Suppressor macrophage treated with lipopolysaccharide for 1 hour (primary cell): ENCODE measurements at regions not wholly inside any gene's neighbourhood (a gene's known extent, or its start where the extent isn't known, plus 50 kb on each side); places are given as distances from the start of the nearest gene placed in this dataset.
"Not testable (repeated sequence)": the region's sequence is repeated elsewhere in the genome, so short reads cannot be mapped to it uniquely, and the experiment has no call there.

Experiments used
- DNase-seq, 3 donors: peaks; one replicate each; pipeline ENCODE4 v3.0.0-alpha.2; 2020 to 2022

DNA sequence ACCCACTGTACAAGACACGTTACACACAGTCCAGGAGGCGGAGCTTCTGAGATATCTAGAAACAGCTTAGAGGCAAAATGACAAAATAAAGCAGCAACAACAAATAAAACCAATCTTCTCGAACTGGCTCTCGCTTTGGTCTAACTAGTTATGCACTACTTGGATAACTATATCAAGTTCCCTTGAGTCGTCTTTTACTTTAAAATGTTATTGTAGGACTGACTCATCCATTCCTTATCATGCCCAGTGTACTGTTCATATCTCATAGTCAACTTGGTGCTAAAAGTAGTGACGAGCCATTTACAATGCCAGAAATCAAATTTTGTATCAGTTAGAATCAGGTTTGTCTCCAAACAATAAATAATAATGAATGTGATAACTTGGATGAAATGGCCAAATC, 102.5 kb upstream of the SLC35G4 start:
- no peak for DNase-seq

DNA sequence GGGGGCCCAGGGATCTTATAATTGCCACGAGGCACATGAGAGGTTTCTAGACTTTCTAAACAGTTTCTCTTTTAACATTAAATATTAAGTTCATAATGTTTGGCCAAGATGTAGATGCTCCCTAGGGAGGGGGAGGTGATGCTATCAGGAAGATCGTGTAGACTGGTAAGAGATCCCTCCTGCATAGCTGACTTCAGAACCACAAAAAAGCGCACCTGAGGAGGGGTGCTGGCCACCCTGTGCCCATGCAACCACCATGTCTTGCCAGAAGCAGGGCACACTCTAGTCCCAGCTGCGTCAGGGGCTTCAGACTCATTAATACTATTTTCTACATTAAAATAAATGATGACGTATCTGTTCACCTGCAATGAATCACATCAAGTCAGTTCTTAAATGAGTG, 103.4 kb upstream of the SLC35G4 start:
- DNase-seq, result no peak

DNA sequence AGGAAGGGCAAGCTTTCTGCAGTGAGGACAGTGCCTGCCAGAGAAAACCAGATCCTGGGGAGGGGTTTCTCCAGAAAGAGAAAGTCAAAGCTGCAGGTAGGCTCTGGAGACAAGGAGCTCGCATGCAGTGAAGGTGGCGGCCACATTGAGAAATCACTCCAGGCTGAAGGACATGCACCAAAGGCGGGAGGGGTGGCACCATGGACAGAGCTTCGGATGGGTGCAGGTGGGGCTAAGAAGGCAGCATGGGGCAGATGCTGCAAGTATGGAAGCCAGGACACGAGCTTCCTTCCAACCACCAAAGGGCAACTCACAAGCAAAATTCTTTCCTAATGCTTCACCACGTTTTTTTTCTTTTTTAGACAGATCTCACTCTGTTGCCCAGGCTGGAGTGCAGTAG, 104.4 kb upstream of the SLC35G4 start:
- DNase-seq, result no peak

DNA sequence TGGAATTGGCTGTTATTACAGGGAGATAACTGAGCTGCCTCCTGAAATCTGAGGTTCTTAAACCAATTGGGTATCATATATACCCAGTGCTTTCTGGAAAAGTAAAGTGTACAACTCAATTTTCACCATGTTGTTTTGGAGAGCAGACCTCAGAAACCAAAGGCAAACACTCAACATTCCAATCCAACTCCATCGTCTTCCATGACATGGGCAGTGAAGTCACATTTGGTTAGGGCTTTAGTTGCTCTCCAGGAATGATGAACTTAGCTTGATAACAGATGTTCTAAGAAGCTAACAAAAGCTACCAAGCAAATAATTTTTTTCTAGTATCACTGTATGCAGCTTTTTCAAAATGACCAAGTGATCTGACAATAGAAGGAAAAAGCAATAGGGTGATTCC, 107.0 kb upstream of the SLC35G4 start:
- DNase-seq, result no peak

DNA sequence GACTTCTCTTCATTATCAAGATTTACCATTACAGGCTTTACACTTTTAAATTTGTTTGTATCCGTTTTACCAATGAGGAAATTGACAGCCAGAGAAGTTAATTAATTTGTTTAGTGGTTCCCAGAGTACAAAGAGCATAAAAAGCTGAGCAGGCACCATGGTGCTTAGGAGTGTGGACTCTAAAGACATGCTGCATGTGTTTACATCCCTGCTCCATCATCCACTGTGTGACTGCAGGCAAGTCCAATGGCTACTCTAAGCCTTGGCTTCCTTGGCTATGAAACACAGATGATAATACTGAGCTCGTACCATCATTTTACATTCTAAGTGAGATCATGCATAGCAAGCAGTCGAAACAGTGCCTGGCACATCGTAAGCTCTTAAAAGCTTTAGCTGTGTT, 108.0 kb upstream of the SLC35G4 start:
- no peak for DNase-seq

DNA sequence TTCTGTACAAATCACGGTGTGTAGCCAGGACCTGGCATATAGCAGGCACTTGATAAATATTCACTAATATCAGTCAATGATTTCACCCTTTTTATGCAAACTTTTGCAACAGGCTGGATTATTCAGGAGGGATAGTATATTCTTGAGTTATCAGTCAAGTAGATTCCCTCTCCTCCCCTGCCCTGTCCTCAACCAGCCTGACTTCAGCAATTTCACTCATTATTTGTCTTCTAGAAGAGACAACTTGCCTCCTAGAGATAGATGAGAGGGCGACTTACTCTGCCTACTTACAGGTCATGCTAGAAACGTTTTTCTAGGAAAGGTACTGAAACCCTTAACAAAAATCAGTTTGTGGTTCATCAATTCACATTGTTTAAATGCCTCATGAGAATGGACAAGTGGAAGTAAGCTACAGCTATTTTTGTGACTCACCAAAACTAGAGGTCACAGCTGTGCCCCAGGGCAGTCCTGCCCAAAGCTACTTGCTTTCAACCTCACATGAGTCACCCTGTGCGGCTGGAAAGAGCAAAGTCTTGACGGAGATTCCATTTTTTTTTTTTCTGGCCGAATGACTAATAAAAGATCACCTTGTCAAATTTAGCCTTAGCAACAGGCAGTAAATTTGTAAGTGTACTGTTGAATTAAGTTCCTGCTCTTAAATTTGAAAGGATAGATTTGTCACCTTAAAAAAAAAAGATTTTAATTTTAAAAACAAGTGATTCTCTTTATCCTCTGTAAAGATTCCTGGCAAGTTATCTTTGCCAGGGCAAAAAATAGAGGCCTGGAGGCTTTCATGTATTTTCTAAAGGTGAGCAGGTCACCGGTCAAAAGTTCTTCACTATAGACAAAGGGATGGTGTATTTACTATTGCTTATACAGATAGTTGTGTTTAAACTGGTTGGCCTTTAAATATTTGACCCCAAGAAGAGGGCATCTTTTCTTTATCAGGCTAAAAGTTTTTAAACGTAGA, 109.0 kb upstream of the SLC35G4 start:
- DNase-seq, result peak; percentile 13 to 32 (median 29)

GRCh38 chr18:11498821-11499220, 110.6 kb upstream of the SLC35G4 start:
- peak in 1 of 3 donors; percentile 5 for DNase-seq

GRCh38 chr18:11497585-11497984, 111.8 kb upstream of the SLC35G4 start:
- peak in 1 of 3 donors; percentile 5 for DNase-seq

DNA sequence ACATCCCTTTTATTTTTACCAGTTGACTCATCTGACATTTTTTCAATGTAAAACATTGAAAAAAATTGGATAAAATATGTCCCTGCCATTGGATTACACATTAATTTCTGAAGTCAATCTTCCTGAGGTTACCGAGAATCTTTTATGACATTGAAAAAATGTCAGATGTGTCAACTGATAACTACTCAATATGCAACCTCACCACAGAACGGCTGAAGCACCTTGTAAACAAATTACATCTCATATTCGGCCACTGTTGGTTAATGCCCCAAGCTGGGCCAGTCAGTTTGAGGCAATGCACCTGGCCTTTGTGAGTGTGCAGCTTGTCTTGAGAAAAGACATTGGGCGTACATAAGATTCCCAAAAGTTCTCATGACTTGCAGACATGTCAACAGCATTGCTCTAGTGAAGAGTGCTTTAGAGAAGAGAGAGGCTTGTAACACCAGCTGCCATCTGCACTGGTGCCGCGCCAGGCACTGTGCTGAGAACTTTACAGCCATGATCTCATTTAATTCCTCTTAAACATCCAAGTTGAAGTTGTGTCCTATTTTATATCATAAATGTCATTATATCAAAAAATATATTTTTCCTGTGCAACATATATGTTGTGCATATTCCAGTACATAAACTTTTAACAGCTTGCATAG, 112.7 kb upstream of the SLC35G4 start:
- DNase-seq, result peak in 1 of 3 donors; percentile 6

GRCh38 chr18:11495441-11495840, 114.0 kb upstream of the SLC35G4 start:
- no peak for DNase-seq

- peak in 1 of 3 donors; percentile 5 for DNase-seq
Observed at GRCh38 chr18:11494107-11494506, 115.3 kb upstream of the SLC35G4 start.

- peak in 1 of 3 donors; percentile 10 for DNase-seq
Observed at GRCh38 chr18:11489266-11489899, 120.0 kb upstream of the SLC35G4 start.

DNA sequence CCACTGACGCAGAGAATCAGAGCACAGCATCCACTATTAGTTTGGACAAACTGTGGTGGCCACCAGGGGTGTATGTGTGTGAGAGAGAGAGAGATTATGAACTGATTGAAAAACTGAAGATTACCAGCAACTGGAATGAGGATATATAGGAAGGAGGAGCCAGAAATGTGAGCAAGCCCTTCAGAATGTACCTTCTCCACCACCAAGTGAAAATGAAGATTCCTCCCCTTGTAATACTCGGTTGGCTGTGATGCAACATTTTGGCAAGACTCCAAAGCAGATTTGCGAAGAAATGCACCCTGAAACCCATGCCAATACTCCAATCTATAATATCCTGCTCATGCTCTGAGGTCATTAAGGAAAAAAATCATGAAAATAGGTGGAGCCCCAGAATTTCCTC, 121.2 kb upstream of the SLC35G4 start:
- DNase-seq, result no peak

GRCh38 chr18:11487390-11487789, 122.0 kb upstream of the SLC35G4 start:
- DNase-seq, result no peak

DNA sequence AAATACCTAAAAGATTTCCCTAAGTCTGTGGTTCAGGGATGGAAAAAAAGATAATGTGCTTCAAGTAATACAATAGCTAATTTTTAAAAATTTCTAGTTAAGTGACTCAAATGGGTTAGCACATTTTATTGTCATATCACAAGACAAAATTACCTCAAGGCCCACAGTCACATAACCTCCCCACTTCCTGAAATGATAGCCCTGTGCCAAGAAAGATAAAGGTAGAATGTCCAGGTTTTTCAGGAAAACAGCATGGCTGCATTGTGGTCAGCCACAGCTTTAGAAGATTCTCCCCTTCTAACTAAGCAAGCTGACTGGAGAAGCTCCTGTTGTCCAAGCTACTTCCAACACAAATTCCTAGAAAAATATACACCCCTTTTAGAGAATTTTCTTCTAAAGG, 127.1 kb upstream of the SLC35G4 start:
- DNase-seq, result peak in 1 of 3 donors; percentile 1

- peak in 1 of 3 donors; percentile 6 for DNase-seq
Observed at GRCh38 chr18:11480692-11481091, 128.7 kb upstream of the SLC35G4 start.

GRCh38 chr18:11479031-11479430, 130.4 kb upstream of the SLC35G4 start:
- peak in 1 of 3 donors; percentile 2 for DNase-seq

GRCh38 chr18:11470941-11471340, 138.5 kb upstream of the SLC35G4 start:
- no peak for DNase-seq

GRCh38 chr18:11468617-11469016, 140.8 kb upstream of the SLC35G4 start:
- DNase-seq, result no peak

DNA sequence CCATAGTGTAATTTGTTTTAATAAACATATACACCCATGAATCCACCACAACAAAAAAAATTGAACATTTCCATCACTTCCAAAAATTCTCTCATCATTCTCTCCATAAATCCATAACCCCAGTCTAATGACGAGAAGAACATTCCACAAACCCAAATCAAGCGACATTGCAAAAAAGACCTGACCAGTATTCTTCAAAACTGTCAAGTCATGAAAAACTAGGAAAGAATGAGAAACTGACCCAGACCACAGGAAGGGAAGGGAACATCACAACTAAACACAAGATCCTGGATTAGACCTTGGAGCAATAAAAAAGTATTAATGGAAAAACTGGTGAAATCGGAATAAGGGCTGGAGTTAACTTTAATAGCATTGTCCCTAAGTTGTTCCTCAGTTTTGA, 141.3 kb upstream of the SLC35G4 start:
- no peak for DNase-seq

GRCh38 chr18:11467611-11468010, 141.8 kb upstream of the SLC35G4 start:
- DNase-seq, result no peak

GRCh38 chr18:11464129-11464528, 145.3 kb upstream of the SLC35G4 start:
- DNase-seq, result no peak

DNA sequence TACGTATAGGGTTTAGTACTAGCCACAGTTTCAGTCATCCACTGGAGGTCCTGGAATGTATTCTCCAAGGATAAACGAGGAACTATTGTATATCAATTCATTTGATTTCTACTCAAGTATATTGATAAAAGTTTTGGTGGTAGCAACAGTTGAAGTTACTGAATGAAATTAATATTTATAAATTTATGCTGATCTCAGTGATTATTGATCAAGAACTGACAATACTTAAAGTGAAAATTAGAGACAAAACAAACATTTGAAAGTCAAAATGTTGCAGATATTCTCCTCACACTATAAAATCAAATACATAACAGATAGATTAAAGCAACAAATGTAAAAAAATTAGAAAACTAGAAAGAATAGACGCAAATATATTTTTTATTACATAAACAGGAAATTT, 150.9 kb upstream of the SLC35G4 start:
- no peak for DNase-seq

DNA sequence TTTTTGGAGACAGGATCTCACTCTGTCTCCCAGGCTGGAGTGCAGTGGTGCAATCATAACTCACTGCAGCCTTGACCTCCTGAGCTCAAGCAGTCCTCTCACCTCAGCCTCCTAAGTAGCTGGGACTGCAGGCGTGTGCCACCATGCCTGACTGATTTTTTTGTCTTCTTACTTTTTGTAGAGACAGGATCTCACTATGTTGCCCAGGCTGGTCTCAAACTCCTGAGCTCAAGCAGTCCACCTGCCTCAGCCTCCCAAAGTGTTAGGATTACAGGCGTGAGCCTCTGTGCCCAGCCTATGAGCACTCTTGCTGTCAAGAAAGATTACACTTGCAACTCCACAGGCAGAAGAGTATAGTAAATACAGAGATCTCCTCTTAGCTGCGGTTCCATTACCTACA, 151.5 kb upstream of the SLC35G4 start:
- not testable (repeated sequence) for DNase-seq
